Panc1 (cell line): ENCODE measurements at regions not wholly inside any gene's neighbourhood (a gene's known extent, or its start where the extent isn't known, plus 50 kb on each side); places are given as distances from the start of the nearest gene placed in this dataset.

Experiments
- ATAC-seq: fragments of 200-7000 bp; cut with Tn5 transposase; 2 replicates; pipeline ENCODE4 v1.9.1; 2020; ENCODE audit warnings: mild to moderate bottlenecking, moderate library complexity
- BruUV-seq: library from RNA; stranded (reverse); fragments of 400-500 nt; replicated peaks from 2 replicates; lab custom pipeline; 2021; lab: Mats Ljungman, UMichigan
- CTCF ChIA-PET: fragments of 300-600 bp; sonication (Branson Sonifier 250); formaldehyde crosslinking; loops from one replicate; lab custom pipeline; 2022; ENCODE audit warnings: antibody characterized with exemption; lab: Charles Lee
- POLR2A ChIA-PET: fragments of 300-600 bp; sonication (Branson Sonifier 250); formaldehyde crosslinking; loops from one replicate; lab custom pipeline; 2022; ENCODE audit warnings: antibody characterized with exemption; lab: Charles Lee
- DNase-seq: peaks from one replicate; pipeline ENCODE4 v3.0.0-alpha.2; 2010; ENCODE audit warnings: low read depth, low spot score
- H3K27ac ChIP-seq: 2 replicates; pipeline ENCODE4 v1.5.1; 2011; ENCODE audit warnings: mild to moderate bottlenecking, low read length, inconsistent platforms
- H3K27me3 ChIP-seq: fragments of 200-500 bp; sonication (Bioruptor generic); 2 replicates; pipeline ENCODE4 v1.6.0; 2014; ENCODE audit warnings: low read length, inconsistent platforms; ENCODE audit not compliant: control insufficient read depth, insufficient read depth
- H3K36me3 ChIP-seq: fragments of 200-500 bp; sonication (Bioruptor generic); 2 replicates; pipeline ENCODE4 v1.5.1; 2014; ENCODE audit warnings: inconsistent platforms, mild to moderate bottlenecking, low read length, moderate library complexity; ENCODE audit not compliant: control insufficient read depth, insufficient read depth
- H3K4me1 ChIP-seq: 2 replicates; pipeline ENCODE4 v1.5.1; 2011; ENCODE audit warnings: inconsistent platforms, mild to moderate bottlenecking, low read length, moderate library complexity; ENCODE audit not compliant: control insufficient read depth, insufficient read depth
- H3K4me3 ChIP-seq, 2 experiments: 2 replicates each; pipeline ENCODE4 v1.5.1; 2011 to 2012; ENCODE audit warnings: low read depth in 2 of 2, low read length in 2 of 2, mild to moderate bottlenecking in 2 of 2, inconsistent platforms in 1 of 2, moderate library complexity in 1 of 2
- H3K9me3 ChIP-seq: fragments of 200-500 bp; sonication (Bioruptor generic); 2 replicates; pipeline ENCODE4 v1.5.1; 2014; ENCODE audit warnings: low read depth, mild to moderate bottlenecking, inconsistent platforms, low read length, moderate library complexity; ENCODE audit not compliant: control insufficient read depth, insufficient read depth
- POLR2AphosphoS5 ChIP-seq: IDR thresholded peaks from 2 replicates; pipeline ENCODE4 v1.6.1; 2012; ENCODE audit warnings: mild to moderate bottlenecking, low read depth, low read length, moderate library complexity
- SIN3A ChIP-seq: IDR thresholded peaks from 2 replicates; pipeline ENCODE4 v1.6.1; 2012; ENCODE audit warnings: low read depth, mild to moderate bottlenecking, low read length, moderate library complexity, borderline replicate concordance; ENCODE audit not compliant: insufficient read depth
- TCF7L2 ChIP-seq: IDR thresholded peaks from 2 replicates; pipeline ENCODE4 v1.6.1; 2011; ENCODE audit warnings: mild to moderate bottlenecking, low read depth, low read length, inconsistent platforms
- in situ Hi-C: cut with HindIII; loops from 2 replicates; pipeline ENCODE4 v1.10.0; 2016; ENCODE audit warnings: low sequenced_read_pairs, low pct_unique_long_range_greater_than_20kb
- intact Hi-C: fragments of 100-400 bp; cut with micrococcal nuclease; formaldehyde crosslinking; loops from one replicate; pipeline ENCODE4 v1.10.0; 2022; ENCODE audit not compliant: unreplicated experiment
- TF ChIP-seq, protein P1 (sequence below): fragments of 450-650 bp; IDR thresholded peaks from 2 replicates; pipeline ENCODE4 v1.5.1; 2017; ENCODE audit warnings: mild to moderate bottlenecking
- TF ChIP-seq, protein P2 (sequence below), 2 experiments: IDR thresholded peaks; 2 replicates each; pipeline ENCODE4 v1.6.1; 2011 to 2012; ENCODE audit warnings: low read depth in 2 of 2, control low read depth in 1 of 2, low read length in 1 of 2, mild to moderate bottlenecking in 1 of 2, moderate library complexity in 1 of 2; ENCODE audit not compliant: insufficient read depth in 1 of 2

DNA sequence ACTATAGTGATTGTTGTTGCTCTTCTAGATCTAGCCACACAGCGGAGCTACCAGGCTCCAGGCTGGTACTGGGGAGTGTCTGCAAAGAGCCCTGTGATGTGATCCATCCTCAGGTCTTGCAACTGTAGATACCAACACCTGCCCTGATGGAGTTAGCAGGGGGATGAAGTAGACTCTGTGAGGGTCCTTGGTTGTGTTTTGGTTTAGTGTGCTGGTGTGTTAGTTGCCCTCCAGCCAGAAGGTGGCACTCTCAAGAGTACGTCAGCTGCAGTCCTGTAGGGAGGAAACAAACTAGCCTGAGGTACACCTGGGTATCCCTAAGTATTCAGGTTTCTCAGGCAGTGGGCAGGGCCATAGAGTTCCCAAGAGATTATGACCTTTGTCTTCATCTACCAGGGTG lies 81.2 kb upstream of the TMPRSS2 start:
- intact Hi-C loops = loop anchor here (10.0 kb wide), 1 partner anchor 64 kb away; no protein-coding TSS in a partner anchor
- DNase-seq = no peak
- CTCF ChIA-PET = interaction anchor here (0.8 kb wide), 1 partner anchor 20 kb away, joined by 5 read pairs; no protein-coding TSS in a partner anchor
- Histone ChIP-seq H3K36me3 (no peaks in the 10 kb centered on the region), H3K4me1 (no peaks in the 10 kb centered on the region), H3K27me3 (no peaks in the 10 kb centered on the region), H3K4me3 (no peak overlapping the region), H3K9me3 (no peaks in the 10 kb centered on the region), H3K27ac (peak overlapping the region; percentile 21; the same call in 1 of the 2 replicates)
- TF ChIP-seq, protein P1, sequence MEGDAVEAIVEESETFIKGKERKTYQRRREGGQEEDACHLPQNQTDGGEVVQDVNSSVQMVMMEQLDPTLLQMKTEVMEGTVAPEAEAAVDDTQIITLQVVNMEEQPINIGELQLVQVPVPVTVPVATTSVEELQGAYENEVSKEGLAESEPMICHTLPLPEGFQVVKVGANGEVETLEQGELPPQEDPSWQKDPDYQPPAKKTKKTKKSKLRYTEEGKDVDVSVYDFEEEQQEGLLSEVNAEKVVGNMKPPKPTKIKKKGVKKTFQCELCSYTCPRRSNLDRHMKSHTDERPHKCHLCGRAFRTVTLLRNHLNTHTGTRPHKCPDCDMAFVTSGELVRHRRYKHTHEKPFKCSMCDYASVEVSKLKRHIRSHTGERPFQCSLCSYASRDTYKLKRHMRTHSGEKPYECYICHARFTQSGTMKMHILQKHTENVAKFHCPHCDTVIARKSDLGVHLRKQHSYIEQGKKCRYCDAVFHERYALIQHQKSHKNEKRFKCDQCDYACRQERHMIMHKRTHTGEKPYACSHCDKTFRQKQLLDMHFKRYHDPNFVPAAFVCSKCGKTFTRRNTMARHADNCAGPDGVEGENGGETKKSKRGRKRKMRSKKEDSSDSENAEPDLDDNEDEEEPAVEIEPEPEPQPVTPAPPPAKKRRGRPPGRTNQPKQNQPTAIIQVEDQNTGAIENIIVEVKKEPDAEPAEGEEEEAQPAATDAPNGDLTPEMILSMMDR = no peak
- TF ChIP-seq POLR2AphosphoS5 (no peak), SIN3A (no peak), TCF7L2 (no peak)
- TF ChIP-seq, protein P2, sequence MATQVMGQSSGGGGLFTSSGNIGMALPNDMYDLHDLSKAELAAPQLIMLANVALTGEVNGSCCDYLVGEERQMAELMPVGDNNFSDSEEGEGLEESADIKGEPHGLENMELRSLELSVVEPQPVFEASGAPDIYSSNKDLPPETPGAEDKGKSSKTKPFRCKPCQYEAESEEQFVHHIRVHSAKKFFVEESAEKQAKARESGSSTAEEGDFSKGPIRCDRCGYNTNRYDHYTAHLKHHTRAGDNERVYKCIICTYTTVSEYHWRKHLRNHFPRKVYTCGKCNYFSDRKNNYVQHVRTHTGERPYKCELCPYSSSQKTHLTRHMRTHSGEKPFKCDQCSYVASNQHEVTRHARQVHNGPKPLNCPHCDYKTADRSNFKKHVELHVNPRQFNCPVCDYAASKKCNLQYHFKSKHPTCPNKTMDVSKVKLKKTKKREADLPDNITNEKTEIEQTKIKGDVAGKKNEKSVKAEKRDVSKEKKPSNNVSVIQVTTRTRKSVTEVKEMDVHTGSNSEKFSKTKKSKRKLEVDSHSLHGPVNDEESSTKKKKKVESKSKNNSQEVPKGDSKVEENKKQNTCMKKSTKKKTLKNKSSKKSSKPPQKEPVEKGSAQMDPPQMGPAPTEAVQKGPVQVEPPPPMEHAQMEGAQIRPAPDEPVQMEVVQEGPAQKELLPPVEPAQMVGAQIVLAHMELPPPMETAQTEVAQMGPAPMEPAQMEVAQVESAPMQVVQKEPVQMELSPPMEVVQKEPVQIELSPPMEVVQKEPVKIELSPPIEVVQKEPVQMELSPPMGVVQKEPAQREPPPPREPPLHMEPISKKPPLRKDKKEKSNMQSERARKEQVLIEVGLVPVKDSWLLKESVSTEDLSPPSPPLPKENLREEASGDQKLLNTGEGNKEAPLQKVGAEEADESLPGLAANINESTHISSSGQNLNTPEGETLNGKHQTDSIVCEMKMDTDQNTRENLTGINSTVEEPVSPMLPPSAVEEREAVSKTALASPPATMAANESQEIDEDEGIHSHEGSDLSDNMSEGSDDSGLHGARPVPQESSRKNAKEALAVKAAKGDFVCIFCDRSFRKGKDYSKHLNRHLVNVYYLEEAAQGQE (IDR thresholded peaks at IDR 0.05; ENCODE audit: insufficient read depth in 1 of 2, low read depth in 2 of 2, low read length in 1 of 2) = no peak
- POLR2A ChIA-PET = no interaction called here
- no peak for ATAC-seq
- BruUV-seq = no TSS peak
- in situ Hi-C loops = no loop called here

DNA sequence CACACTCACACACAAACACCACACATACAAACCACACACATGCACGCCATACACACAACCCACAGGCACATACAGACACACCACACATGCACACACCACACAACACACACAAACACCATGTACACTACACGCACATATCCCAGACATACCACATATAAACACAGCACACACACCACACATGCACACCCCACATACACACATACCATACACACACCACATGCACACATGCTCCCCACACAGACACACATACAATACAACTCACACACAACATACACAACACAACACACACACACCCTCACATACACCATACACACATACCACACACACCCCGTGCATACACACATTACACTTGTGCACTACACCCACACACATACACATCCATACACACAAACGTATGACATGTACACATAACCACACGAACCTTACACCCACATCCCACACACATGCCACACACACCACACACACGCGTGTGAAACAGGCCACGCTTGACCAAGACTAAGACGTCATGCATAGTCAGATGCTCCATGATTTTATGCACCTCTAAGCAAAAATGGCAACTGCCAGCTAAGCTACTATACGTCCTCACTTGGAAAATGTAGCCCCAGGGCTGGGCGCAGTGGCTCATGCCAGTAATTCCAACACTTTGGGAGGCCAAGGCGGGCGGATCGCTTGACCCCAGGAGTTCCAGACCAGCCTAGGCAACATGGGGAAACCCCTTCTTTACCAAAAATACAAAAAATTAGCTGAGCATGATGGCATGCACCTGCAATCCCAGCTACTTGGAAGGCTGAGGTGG lies 77.4 kb upstream of the TMPRSS2 start:
- BruUV-seq = no TSS peak

More for the DNA sequence above, 77.4 kb upstream of the TMPRSS2 start:
- Histone ChIP-seq H3K27me3 (no peaks in the 10 kb centered on the region), H3K27ac (peak overlapping the region; percentile 82), H3K4me1 (peaks cover 33% of the 10 kb centered on the region), H3K36me3 (no peaks in the 10 kb centered on the region), H3K9me3 (no peaks in the 10 kb centered on the region), H3K4me3 (no peak overlapping the region)
- POLR2A ChIA-PET = no interaction called here
- DNase-seq (no peak), ATAC-seq (no peak)
- CTCF ChIA-PET = interaction anchor here (0.7 kb wide), 1 partner anchor 8 kb away, joined by 8 read pairs; no protein-coding TSS in a partner anchor
- in situ Hi-C loops = no loop called here
- TF ChIP-seq, protein P1 = no peak
- TF ChIP-seq, protein P2 (IDR thresholded peaks at IDR 0.05; ENCODE audit: insufficient read depth in 1 of 2, low read depth in 2 of 2, low read length in 1 of 2) = no peak
- TF ChIP-seq POLR2AphosphoS5 (no peak), TCF7L2 (no peak), SIN3A (no peak)
- intact Hi-C loops = loop anchor here (10.0 kb wide), 1 partner anchor 61 kb away; no protein-coding TSS in a partner anchor
